Gastrocnemius medialis (tissue), 4 donors: ENCODE measurements at regions not wholly inside any gene's neighbourhood (a gene's known extent, or its start where the extent isn't known, plus 50 kb on each side); places are given as distances from the start of the nearest gene placed in this dataset.

ENCODE experiments used
- ATAC-seq, 2 donors: fragments of 150-250 bp; one replicate each; pipeline ENCODE4 v1.9.1; 2016
- DNase-seq, 2 donors: peaks; one replicate each; pipeline ENCODE4 v3.0.0-alpha.2; 2019
- H3K27ac ChIP-seq, 4 donors: fragments of 200-600 bp; sonication (generic); 1 replicate in 1 of 4; 2 replicates in 3 of 4; pipeline ENCODE4 v1.5.1; 2016 to 2018; ENCODE audit warnings: mild to moderate bottlenecking in 2 of 4, moderate library complexity in 1 of 4
- H3K27me3 ChIP-seq, 3 donors: fragments of 200-600 bp; sonication (generic) in 2 of 3; 1 replicate in 1 of 3; 2 replicates in 2 of 3; pipeline versions ENCODE4 v1.5.1 to v1.6.0; 2016 to 2019; ENCODE audit warnings: mild to moderate bottlenecking in 1 of 3, moderate library complexity in 1 of 3
- H3K36me3 ChIP-seq, 2 donors: fragments of 200-600 bp; sonication (generic) in 1 of 2; one replicate each; pipeline ENCODE4 v1.5.1; 2017 to 2018
- H3K4me1 ChIP-seq, 2 donors: fragments of 200-600 bp; sonication (generic) in 1 of 2; one replicate each; pipeline ENCODE4 v1.5.1; 2016 to 2017; ENCODE audit warnings: mild to moderate bottlenecking in 2 of 2
- H3K4me3 ChIP-seq, 4 donors: fragments of 200-600 bp; sonication (generic) in 3 of 4; 1 replicate in 1 of 4; 2 replicates in 3 of 4; pipeline ENCODE4 v1.5.1; 2016 to 2019; ENCODE audit warnings: mild to moderate bottlenecking in 2 of 4
- H3K9me3 ChIP-seq, 3 donors: fragments of 200-600 bp; sonication (generic) in 2 of 3; 1 replicate in 1 of 3; 2 replicates in 2 of 3; pipeline ENCODE4 v1.5.1; 2016 to 2019
- POLR2A ChIP-seq, 2 donors: fragments of 450-650 bp; IDR thresholded peaks; one replicate each; pipeline ENCODE4 v1.6.1; 2017; ENCODE audit warnings: antibody characterized with exemption in 2 of 2, mild to moderate bottlenecking in 2 of 2, moderate library complexity in 2 of 2
- in situ Hi-C, 4 donors: fragments of 200-750 bp; cut with MboI; loops; one replicate each; pipeline versions ENCODE4 v1.15.0 to v1.8.0; 2017; ENCODE audit warnings: low sequenced_read_pairs in 4 of 4
- intact Hi-C: fragments of 100-400 bp; cut with DNase I; formaldehyde crosslinking; loops from one replicate; pipeline ENCODE4 v1.15.1; 2023; ENCODE audit warnings: low total_unique reads
- TF ChIP-seq, protein P1 (sequence below), 5 experiments: fragments of 450-650 bp in 3 of 5; fragments of 200-600 bp in 2 of 5; sonication (generic) in 2 of 5; IDR thresholded peaks in 4 of 5; conservative IDR thresholded peaks in 1 of 5; 1 replicate in 4 of 5; 2 replicates in 1 of 5; pipeline ENCODE4 v1.5.1; 2016 to 2019; ENCODE audit warnings: antibody characterized with exemption in 5 of 5, mild to moderate bottlenecking in 3 of 5, moderate library complexity in 3 of 5

DNA sequence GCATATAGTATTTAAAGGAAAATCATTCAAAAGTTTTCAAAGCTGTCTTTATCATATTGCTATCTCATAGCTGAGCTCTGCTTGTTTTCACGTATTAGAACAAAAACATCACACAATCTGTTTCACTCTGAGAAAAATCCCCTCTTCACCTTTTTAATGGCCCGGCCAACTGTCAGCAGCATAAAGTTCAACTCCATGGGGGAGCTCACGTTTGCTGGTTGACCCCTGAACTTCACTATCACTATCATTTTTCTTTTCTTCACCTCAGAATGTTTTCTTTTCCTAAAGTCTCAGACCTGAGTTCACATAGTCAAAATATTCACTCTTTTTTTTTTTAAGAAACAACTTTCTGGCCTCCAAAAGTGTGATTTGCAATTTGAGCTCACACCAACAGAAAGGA, 374.4 kb upstream of the MARCKS start:
- no peaks in the 10 kb centered on the region for H3K36me3 ChIP-seq
- H3K27ac ChIP-seq = no peak overlapping the region
- no peak for TF ChIP-seq POLR2A (IDR thresholded peaks at IDR 0.05)
- TF ChIP-seq, protein P1, sequence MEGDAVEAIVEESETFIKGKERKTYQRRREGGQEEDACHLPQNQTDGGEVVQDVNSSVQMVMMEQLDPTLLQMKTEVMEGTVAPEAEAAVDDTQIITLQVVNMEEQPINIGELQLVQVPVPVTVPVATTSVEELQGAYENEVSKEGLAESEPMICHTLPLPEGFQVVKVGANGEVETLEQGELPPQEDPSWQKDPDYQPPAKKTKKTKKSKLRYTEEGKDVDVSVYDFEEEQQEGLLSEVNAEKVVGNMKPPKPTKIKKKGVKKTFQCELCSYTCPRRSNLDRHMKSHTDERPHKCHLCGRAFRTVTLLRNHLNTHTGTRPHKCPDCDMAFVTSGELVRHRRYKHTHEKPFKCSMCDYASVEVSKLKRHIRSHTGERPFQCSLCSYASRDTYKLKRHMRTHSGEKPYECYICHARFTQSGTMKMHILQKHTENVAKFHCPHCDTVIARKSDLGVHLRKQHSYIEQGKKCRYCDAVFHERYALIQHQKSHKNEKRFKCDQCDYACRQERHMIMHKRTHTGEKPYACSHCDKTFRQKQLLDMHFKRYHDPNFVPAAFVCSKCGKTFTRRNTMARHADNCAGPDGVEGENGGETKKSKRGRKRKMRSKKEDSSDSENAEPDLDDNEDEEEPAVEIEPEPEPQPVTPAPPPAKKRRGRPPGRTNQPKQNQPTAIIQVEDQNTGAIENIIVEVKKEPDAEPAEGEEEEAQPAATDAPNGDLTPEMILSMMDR (IDR thresholded peaks at IDR 0.05 in 4 of 5, conservative IDR thresholded peaks at IDR 0.05 in 1 of 5) = no peak
- no peaks in the 10 kb centered on the region for H3K9me3 ChIP-seq
- no peaks in the 10 kb centered on the region for H3K27me3 ChIP-seq
- intact Hi-C loops (no loop called here), in situ Hi-C loops (no loop called here)
- no peaks in the 10 kb centered on the region for H3K4me1 ChIP-seq
- ATAC-seq = no peak
- no peak overlapping the region for H3K4me3 ChIP-seq
- no peak for DNase-seq

DNA sequence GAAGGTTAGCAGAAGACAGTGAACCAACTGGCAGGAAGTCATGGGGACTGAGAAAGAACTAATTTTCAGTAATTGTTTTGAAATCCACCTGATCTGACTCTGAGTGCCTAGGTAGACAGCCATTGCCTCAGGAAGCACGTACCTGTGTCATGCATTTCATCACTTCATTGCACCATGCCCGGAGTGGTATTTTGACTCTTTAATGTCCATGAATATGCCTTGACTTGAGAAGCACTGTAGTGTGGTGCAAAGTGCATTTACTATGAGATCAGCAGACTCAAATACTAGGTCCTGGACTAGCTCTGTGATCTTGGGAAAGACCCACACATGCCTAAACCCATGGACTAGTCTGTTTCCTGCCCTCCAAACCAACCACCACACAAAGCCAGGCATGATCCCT, 370.9 kb upstream of the MARCKS start:
- H3K27me3 ChIP-seq = no peaks in the 10 kb centered on the region
- no peaks in the 10 kb centered on the region for H3K36me3 ChIP-seq
- in situ Hi-C loops (no loop called here), intact Hi-C loops (no loop called here)
- no peaks in the 10 kb centered on the region for H3K9me3 ChIP-seq
- no peak overlapping the region for H3K4me3 ChIP-seq
- DNase-seq = no peak
- H3K4me1 ChIP-seq = no peaks in the 10 kb centered on the region
- no peak overlapping the region for H3K27ac ChIP-seq
- ATAC-seq = no peak
- TF ChIP-seq, protein P1 (IDR thresholded peaks at IDR 0.05 in 4 of 5, conservative IDR thresholded peaks at IDR 0.05 in 1 of 5) = no peak
- no peak for TF ChIP-seq POLR2A (IDR thresholded peaks at IDR 0.05)

- H3K27me3 ChIP-seq = no peaks in the 10 kb centered on the region
- in situ Hi-C loops (no loop called here), intact Hi-C loops (no loop called here)
- no peaks in the 10 kb centered on the region for H3K9me3 ChIP-seq
- no peak overlapping the region for H3K27ac ChIP-seq
- ATAC-seq (no peak), DNase-seq (no peak)
- H3K36me3 ChIP-seq = no peaks in the 10 kb centered on the region
- TF ChIP-seq, protein P1 (IDR thresholded peaks at IDR 0.05 in 4 of 5, conservative IDR thresholded peaks at IDR 0.05 in 1 of 5) = no peak
- TF ChIP-seq POLR2A (IDR thresholded peaks at IDR 0.05) = no peak
- no peaks in the 10 kb centered on the region for H3K4me1 ChIP-seq
- no peak overlapping the region for H3K4me3 ChIP-seq
Measured at GRCh38 chr6:113487489-113488058, 369.6 kb upstream of the MARCKS start.

DNA sequence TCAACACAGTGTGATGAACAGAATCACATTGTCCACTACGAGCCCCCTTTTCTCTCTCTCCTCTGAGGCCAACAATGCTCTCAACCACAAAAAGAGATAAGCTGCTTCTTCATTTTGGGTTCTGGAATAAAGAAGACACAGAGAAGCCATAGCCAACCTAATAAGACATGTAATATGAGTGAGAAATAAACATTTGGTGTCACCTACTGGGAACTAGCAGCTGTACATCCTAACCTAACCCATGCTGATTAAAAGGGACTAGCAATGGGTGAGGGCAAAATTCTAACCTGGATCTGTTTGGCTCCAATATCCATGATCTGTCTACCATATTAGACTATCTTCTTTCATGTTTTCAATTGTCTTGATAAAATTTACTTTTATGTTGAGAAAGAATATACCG, 369.1 kb upstream of the MARCKS start:
- H3K27me3 ChIP-seq = no peaks in the 10 kb centered on the region
- H3K36me3 ChIP-seq = no peaks in the 10 kb centered on the region
- no peaks in the 10 kb centered on the region for H3K9me3 ChIP-seq
- TF ChIP-seq, protein P1 (IDR thresholded peaks at IDR 0.05 in 4 of 5, conservative IDR thresholded peaks at IDR 0.05 in 1 of 5) = no peak
- TF ChIP-seq POLR2A (IDR thresholded peaks at IDR 0.05) = no peak
- in situ Hi-C loops = no loop called here
- no peak overlapping the region for H3K4me3 ChIP-seq
- intact Hi-C loops = no loop called here
- no peak for ATAC-seq
- H3K4me1 ChIP-seq = no peaks in the 10 kb centered on the region
- no peak overlapping the region for H3K27ac ChIP-seq
- DNase-seq = no peak
